ENCODE measurements at regions not wholly inside any gene's neighbourhood (a gene's known extent, or its start where the extent isn't known, plus 50 kb on each side); places are given as distances from the start of the nearest gene placed in this dataset.

GRCh38 chr18:38174594-38174993 is 609.0 kb upstream of the CELF4 start:
- Histone ChIP-seq H3K4me1 (ENCODE audit: insufficient read depth, low read length, severe bottlenecking) (no peaks in the 10 kb centered on the region), H3K36me3 (ENCODE audit: insufficient read depth, low read length) (no peaks in the 10 kb centered on the region), H3K9ac (ENCODE audit: low read length) (no peak overlapping the region), H3K4me2 (ENCODE audit: low read length) (no peak overlapping the region), H3K79me2 (ENCODE audit: insufficient read depth, low read length) (no peaks in the 10 kb centered on the region), H3F3A (ENCODE audit: insufficient read depth, low read length) (no peaks in the 10 kb centered on the region), H4K20me1 (ENCODE audit: insufficient read depth, low read length) (no peaks in the 10 kb centered on the region), H3K27me3 (ENCODE audit: insufficient read depth, low read length) (no peaks in the 10 kb centered on the region), H3K9me2 (ENCODE audit: low read depth, low read length) (no peaks in the 10 kb centered on the region), H3K4me3 (ENCODE audit: low read depth, low read length, poor library complexity, severe bottlenecking) (no peak overlapping the region), H2AFZ (ENCODE audit: low read length) (no peak overlapping the region), H3K27ac (ENCODE audit: low read depth, low read length, poor library complexity, severe bottlenecking) (no peak overlapping the region), H3K9me3 (ENCODE audit: low read length) (no peaks in the 10 kb centered on the region)
- TF ChIP-seq EZH2 (IDR thresholded peaks at IDR 0.05; ENCODE audit: borderline replicate concordance, low read length), result no peak
- TF ChIP-seq CTCF (IDR thresholded peaks at IDR 0.05; ENCODE audit: low read length), result no peak

DNA sequence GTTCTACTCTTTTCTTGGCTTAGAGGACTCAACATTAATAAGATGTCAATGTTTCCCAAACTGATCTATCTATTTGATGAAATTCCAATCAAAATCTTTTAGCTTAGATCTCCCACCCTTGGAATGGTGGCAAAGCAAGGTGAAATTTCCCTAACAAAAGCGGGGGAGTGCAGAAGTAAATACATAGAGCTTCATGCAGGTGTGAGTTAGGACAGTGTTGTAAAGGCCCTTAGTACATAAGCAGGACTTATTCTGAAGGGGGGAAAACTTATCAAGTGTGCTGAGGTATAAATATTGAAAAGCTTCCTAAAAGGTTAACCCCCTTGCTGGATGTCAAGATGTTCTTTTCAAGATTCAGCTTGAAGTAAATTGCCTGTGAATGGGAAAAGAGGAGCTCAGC is 608.6 kb upstream of the CELF4 start:
- no peaks in the 10 kb centered on the region for H3K27me3 ChIP-seq (ENCODE audit: insufficient read depth, low read length)
- no peaks in the 10 kb centered on the region for H4K20me1 ChIP-seq (ENCODE audit: insufficient read depth, low read length)
- H2AFZ ChIP-seq (ENCODE audit: low read length), result no peak overlapping the region
- no peak for TF ChIP-seq EZH2 (IDR thresholded peaks at IDR 0.05; ENCODE audit: borderline replicate concordance, low read length)
- TF ChIP-seq CTCF (IDR thresholded peaks at IDR 0.05; ENCODE audit: low read length), result no peak
- no peaks in the 10 kb centered on the region for H3K4me1 ChIP-seq (ENCODE audit: insufficient read depth, low read length, severe bottlenecking)
- no peak overlapping the region for H3K4me2 ChIP-seq (ENCODE audit: low read length)
- no peak overlapping the region for H3K27ac ChIP-seq (ENCODE audit: low read depth, low read length, poor library complexity, severe bottlenecking)
- no peaks in the 10 kb centered on the region for H3K79me2 ChIP-seq (ENCODE audit: insufficient read depth, low read length)
- no peaks in the 10 kb centered on the region for H3F3A ChIP-seq (ENCODE audit: insufficient read depth, low read length)
- no peak overlapping the region for H3K4me3 ChIP-seq (ENCODE audit: low read depth, low read length, poor library complexity, severe bottlenecking)
- no peaks in the 10 kb centered on the region for H3K9me3 ChIP-seq (ENCODE audit: low read length)
- no peak overlapping the region for H3K9ac ChIP-seq (ENCODE audit: low read length)
- no peaks in the 10 kb centered on the region for H3K36me3 ChIP-seq (ENCODE audit: insufficient read depth, low read length)
- H3K9me2 ChIP-seq (ENCODE audit: low read depth, low read length), result no peaks in the 10 kb centered on the region

DNA sequence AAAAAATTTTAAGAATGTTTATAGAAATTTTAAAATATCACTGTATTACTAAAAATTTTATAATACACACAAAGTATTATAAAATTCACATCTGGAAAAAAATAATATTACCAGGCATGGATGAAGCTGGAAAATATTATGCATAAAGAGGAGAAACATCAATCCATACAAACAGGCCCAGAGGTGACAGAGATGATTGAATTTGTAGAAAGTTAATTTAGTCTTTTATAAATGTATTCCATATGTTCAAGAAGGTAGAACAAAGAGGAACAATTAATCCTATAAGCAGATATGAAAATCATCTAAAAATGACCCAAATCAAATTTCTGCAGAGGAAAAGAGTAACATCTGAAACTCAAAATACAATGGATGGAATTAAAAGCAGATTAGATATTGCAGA is 605.2 kb upstream of the CELF4 start:
- Histone ChIP-seq H3K9me3 (ENCODE audit: low read length) (no peaks in the 10 kb centered on the region), H3K9me2 (ENCODE audit: low read depth, low read length) (no peaks in the 10 kb centered on the region), H3K27me3 (ENCODE audit: insufficient read depth, low read length) (no peaks in the 10 kb centered on the region), H3K4me2 (ENCODE audit: low read length) (no peak overlapping the region), H3K4me3 (ENCODE audit: low read depth, low read length, poor library complexity, severe bottlenecking) (no peak overlapping the region), H3K36me3 (ENCODE audit: insufficient read depth, low read length) (no peaks in the 10 kb centered on the region), H3F3A (ENCODE audit: insufficient read depth, low read length) (no peaks in the 10 kb centered on the region), H3K9ac (ENCODE audit: low read length) (no peak overlapping the region), H4K20me1 (ENCODE audit: insufficient read depth, low read length) (no peaks in the 10 kb centered on the region), H2AFZ (ENCODE audit: low read length) (no peak overlapping the region), H3K27ac (ENCODE audit: low read depth, low read length, poor library complexity, severe bottlenecking) (no peak overlapping the region), H3K79me2 (ENCODE audit: insufficient read depth, low read length) (no peaks in the 10 kb centered on the region), H3K4me1 (ENCODE audit: insufficient read depth, low read length, severe bottlenecking) (no peaks in the 10 kb centered on the region)
- TF ChIP-seq CTCF (IDR thresholded peaks at IDR 0.05; ENCODE audit: low read length) (no peak), EZH2 (IDR thresholded peaks at IDR 0.05; ENCODE audit: borderline replicate concordance, low read length) (no peak)
